ENCODE measurements at regions not wholly inside any gene's neighbourhood (a gene's known extent, or its start where the extent isn't known, plus 50 kb on each side); places are given as distances from the start of the nearest gene placed in this dataset.

DNA sequence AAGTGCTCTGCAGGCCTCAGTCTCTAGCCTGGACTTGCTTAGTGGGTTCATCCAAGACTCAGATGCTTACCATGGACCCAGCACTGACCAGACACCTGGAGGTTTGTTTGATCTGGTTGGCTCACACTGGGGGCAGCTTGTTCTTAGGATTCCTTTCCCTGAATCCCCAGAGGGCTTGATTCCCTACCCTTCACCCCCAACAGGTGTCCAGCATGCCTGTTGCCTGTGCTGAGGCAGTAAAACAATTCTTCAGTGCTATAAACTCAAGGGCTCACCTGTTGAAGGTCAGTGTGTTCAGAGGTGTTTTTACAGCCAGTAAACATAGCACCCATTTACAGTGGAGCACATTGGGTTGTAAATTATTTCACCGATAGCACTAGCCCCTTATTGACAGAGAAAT lies 123.8 kb upstream of the KLF4 start:
- TF ChIP-seq POLR2A (IDR thresholded peaks at IDR 0.05; ENCODE audit: extremely low read depth, insufficient read length) (no peak), MAX (IDR thresholded peaks at IDR 0.05; ENCODE audit: low read depth, low read length) (no peak), MYC (IDR thresholded peaks at IDR 0.05; ENCODE audit: low read depth, low read length) (no peak)
- TF ChIP-seq, protein P1, sequence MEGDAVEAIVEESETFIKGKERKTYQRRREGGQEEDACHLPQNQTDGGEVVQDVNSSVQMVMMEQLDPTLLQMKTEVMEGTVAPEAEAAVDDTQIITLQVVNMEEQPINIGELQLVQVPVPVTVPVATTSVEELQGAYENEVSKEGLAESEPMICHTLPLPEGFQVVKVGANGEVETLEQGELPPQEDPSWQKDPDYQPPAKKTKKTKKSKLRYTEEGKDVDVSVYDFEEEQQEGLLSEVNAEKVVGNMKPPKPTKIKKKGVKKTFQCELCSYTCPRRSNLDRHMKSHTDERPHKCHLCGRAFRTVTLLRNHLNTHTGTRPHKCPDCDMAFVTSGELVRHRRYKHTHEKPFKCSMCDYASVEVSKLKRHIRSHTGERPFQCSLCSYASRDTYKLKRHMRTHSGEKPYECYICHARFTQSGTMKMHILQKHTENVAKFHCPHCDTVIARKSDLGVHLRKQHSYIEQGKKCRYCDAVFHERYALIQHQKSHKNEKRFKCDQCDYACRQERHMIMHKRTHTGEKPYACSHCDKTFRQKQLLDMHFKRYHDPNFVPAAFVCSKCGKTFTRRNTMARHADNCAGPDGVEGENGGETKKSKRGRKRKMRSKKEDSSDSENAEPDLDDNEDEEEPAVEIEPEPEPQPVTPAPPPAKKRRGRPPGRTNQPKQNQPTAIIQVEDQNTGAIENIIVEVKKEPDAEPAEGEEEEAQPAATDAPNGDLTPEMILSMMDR (IDR thresholded peaks at IDR 0.05; ENCODE audit: low read depth, low read length), result no peak
- no peak for DNase-seq (ENCODE audit: low read depth)
- no peak overlapping the region for H3K4me3 ChIP-seq (ENCODE audit: low read depth, low read length)

- peak; percentile 96 for DNase-seq (ENCODE audit: low read depth)
- H3K4me3 ChIP-seq (ENCODE audit: low read depth, low read length), result peak overlapping the region; percentile 4
- TF ChIP-seq POLR2A (IDR thresholded peaks at IDR 0.05; ENCODE audit: extremely low read depth, insufficient read length), result no peak
- TF ChIP-seq MYC (IDR thresholded peaks at IDR 0.05; ENCODE audit: low read depth, low read length), result peak; percentile 40
- TF ChIP-seq, protein P1 (IDR thresholded peaks at IDR 0.05; ENCODE audit: low read depth, low read length), result no peak
- TF ChIP-seq MAX (IDR thresholded peaks at IDR 0.05; ENCODE audit: low read depth, low read length), result peak; percentile 68
Measured at GRCh38 chr9:107612136-107612535, 122.6 kb upstream of the KLF4 start.

- no peak for DNase-seq (ENCODE audit: low read depth)
- TF ChIP-seq MYC (IDR thresholded peaks at IDR 0.05; ENCODE audit: low read depth, low read length) (no peak), POLR2A (IDR thresholded peaks at IDR 0.05; ENCODE audit: extremely low read depth, insufficient read length) (no peak), MAX (IDR thresholded peaks at IDR 0.05; ENCODE audit: low read depth, low read length) (no peak)
- TF ChIP-seq, protein P1 (IDR thresholded peaks at IDR 0.05; ENCODE audit: low read depth, low read length), result no peak
- no peak overlapping the region for H3K4me3 ChIP-seq (ENCODE audit: low read depth, low read length)
Measured at GRCh38 chr9:107609547-107609946, 120.0 kb upstream of the KLF4 start.

- no peak for DNase-seq (ENCODE audit: low read depth)
- H3K4me3 ChIP-seq (ENCODE audit: low read depth, low read length), result no peak overlapping the region
- TF ChIP-seq MAX (IDR thresholded peaks at IDR 0.05; ENCODE audit: low read depth, low read length), result no peak
- TF ChIP-seq, protein P1 (IDR thresholded peaks at IDR 0.05; ENCODE audit: low read depth, low read length), result no peak
- TF ChIP-seq MYC (IDR thresholded peaks at IDR 0.05; ENCODE audit: low read depth, low read length), result no peak
- TF ChIP-seq POLR2A (IDR thresholded peaks at IDR 0.05; ENCODE audit: extremely low read depth, insufficient read length), result no peak
Measured at GRCh38 chr9:107606149-107606790, 116.7 kb upstream of the KLF4 start.

GRCh38 chr9:107605041-107605440 lies 115.5 kb upstream of the KLF4 start:
- no peak for DNase-seq (ENCODE audit: low read depth)
- no peak overlapping the region for H3K4me3 ChIP-seq (ENCODE audit: low read depth, low read length)
- TF ChIP-seq, protein P1 (IDR thresholded peaks at IDR 0.05; ENCODE audit: low read depth, low read length), result no peak
- no peak for TF ChIP-seq MAX (IDR thresholded peaks at IDR 0.05; ENCODE audit: low read depth, low read length)
- TF ChIP-seq MYC (IDR thresholded peaks at IDR 0.05; ENCODE audit: low read depth, low read length), result no peak
- no peak for TF ChIP-seq POLR2A (IDR thresholded peaks at IDR 0.05; ENCODE audit: extremely low read depth, insufficient read length)
